ENCODE measurements at regions not wholly inside any gene's neighbourhood (a gene's known extent, or its start where the extent isn't known, plus 50 kb on each side); places are given as distances from the start of the nearest gene placed in this dataset.
"Not testable (repeated sequence)": the region's sequence is repeated elsewhere in the genome, so short reads cannot be mapped to it uniquely, and the experiment has no call there.

GRCh38 chrX:140633105-140633504 is 76.5 kb upstream of the LINC00632 start:
- DNase-seq (ENCODE audit: low spot score): not testable (repeated sequence)

- DNase-seq (ENCODE audit: low spot score): no peak
Measured at GRCh38 chrX:140608111-140608510, 101.4 kb upstream of the LINC00632 start.

- DNase-seq (ENCODE audit: low spot score): no peak
Measured at GRCh38 chrX:140602140-140602539, 97.3 kb upstream of the SOX3 start.

GRCh38 chrX:140599851-140600250 is 95.0 kb upstream of the SOX3 start:
- no peak for DNase-seq (ENCODE audit: low spot score)

DNA sequence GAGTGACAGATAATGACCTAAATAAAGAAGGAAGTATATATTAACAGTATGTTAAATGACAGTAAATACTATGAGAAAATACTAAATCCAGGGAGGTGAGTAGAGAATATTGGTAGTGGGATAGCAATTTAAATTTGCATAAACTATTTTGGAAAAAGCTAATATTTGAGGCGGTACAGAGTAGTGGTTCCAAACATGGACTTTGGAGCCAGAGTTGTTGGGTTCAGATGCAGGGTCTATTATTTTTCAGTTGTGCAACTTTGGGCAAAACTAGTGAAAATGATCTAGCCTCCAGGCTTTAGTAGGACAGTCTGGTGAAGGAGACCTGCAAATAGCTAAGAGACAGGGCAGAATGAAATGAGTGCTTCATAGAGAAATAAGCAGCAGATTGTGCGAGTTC is 84.8 kb upstream of the SOX3 start:
- DNase-seq (ENCODE audit: low spot score): no peak

DNA sequence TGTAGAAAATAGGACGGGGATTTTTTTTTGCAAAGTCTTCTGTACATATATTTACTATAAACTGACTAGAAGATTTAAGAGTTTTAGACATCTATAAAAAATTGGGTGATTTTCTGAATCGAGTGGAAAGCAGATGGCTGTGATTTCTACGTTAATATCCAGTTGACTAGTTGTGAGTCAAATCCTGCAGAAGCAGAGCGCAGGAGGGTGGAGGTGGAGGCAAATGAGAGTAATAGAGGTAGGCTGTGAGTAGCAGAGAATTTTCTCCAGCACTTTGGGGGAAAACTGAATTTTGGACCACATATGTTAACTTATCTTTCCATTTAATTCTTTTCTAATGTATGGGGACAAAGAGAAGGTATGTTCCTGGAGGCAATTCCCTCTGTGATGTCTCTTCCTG is 82.1 kb upstream of the SOX3 start:
- DNase-seq (ENCODE audit: low spot score): no peak

GRCh38 chrX:140580478-140580877 is 75.6 kb upstream of the SOX3 start:
- no peak for DNase-seq (ENCODE audit: low spot score)

- peak; percentile 29 for DNase-seq (ENCODE audit: low spot score)
Measured at GRCh38 chrX:140572724-140573123, 67.9 kb upstream of the SOX3 start.

GRCh38 chrX:140563893-140564292 is 59.0 kb upstream of the SOX3 start:
- DNase-seq (ENCODE audit: low spot score): no peak
